HG03575 (cell line): ENCODE measurements at regions not wholly inside any gene's neighbourhood (a gene's known extent, or its start where the extent isn't known, plus 50 kb on each side); places are given as distances from the start of the nearest gene placed in this dataset.
"Not testable (repeated sequence)": the region's sequence is repeated elsewhere in the genome, so short reads cannot be mapped to it uniquely, and the experiment has no call there.

ENCODE experiments used
- ATAC-seq: cut with Tn5 transposase; IDR thresholded peaks from one replicate; pipeline ENCODE4 v1.9.1; 2021; ENCODE audit not compliant: unreplicated experiment, insufficient number of reproducible peaks, low FRiP score; ENCODE audit errors: extremely low read depth

DNA sequence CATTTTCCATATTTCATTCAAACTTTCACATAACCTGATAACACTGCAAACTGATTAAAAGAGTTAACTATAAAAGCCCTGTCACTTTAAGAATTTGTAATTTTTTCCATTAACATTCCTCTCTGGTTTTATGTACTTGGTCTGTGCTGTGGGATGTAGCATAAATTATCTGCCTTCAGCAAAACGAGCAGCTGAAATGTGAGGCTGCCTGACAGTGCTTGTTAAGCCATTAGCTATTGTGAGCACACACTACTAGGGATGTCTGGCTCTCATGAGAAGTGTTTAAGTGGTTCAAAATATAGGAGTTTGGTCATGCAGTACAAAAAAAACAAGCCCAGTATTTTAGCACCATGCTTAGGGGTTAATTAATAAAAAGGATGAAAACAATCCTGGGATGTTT, 63.0 kb downstream of the HOXA1 start:
- ATAC-seq = no peak

DNA sequence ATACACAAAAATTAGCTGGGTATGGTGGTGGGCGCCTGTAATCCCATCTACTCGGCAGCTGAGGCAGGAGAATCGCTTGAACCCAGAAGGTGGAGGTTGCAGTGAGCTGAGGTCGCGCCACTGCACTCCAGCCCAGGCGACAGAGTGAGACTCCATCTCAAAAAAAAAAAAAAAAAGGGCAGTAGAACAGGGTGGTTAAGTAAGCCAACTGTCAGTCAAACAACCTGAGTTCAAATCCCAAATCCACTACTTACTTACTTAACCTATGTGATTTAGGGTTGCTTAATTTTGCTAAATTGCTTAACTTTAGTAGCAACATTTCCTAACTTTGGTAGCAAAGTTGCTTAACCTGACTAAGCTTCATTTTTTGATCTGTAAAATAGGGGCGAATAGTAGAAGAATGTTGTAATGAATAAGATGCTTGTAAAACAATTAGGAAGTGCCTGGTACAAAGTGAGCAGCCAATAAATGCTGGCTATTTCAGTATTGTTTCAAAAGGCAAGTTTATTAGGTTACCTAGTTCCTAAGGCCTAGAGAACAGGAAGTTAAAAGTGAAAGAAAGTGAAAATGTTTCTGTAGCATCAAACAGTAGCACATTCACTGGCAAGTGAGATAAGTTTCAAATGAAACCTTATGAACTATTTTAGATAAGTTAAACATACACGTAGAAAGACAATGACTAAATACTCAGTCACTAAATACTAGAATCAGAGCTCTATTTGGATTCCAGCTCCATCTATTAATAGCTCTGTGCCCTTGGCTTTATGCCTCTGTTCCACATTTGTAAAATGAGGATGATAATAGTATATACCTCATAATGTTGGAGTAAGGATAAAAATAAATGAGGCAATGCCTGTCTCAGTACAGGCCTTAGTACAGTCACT, 64.3 kb downstream of the HOXA1 start:
- ATAC-seq = peak; percentile 50

DNA sequence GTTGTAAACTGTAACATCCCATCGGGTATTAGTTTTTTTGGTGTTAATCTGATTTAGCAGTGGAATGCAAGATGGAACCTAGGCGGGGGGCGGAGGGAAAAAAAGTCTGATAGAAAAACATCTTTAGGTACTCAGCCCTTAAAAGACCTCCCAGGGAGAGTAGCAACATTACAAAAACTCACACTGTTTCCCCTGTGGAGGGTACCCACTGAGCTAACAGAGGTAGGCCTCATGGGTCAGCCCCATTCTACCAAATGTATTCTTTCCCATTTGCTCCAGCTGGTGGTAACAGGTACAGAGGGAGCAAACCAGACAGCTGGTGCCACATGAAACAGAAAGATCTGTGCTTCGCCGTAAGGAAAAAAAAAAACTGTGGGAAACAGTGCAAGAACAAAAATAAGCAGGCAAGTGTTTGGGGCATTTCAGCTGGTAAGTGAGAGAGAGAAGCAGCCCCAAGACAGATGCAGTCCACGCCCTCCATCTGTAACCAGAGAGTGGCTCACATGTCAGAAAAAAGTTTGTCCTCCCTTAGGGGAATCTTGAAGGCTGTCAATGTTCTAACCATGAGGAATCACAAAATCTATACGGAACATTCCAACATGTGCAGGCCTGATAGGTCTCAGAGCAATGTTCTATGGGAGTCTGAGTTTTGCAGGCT, 65.3 kb downstream of the HOXA1 start:
- no peak for ATAC-seq

DNA sequence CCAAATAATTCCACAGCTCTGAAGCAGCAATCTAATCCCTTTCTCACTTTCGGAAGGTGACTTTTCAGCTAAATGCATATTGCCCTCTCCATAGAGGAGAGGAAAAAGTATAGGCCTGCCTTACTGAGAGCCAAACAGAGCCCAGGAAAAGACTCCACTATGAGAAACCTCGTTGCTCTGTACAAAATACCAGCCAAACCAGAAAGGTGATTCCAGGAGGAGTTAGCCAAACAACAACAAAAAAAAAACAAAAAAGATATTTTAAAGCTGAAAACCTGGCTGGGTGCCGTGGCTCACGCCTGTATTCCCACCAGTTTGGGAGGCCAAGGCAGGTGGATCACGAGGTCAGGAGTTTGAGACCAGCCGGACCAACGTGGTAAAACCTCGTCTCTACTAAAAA, 70.5 kb downstream of the HOXA1 start:
- ATAC-seq = no peak

DNA sequence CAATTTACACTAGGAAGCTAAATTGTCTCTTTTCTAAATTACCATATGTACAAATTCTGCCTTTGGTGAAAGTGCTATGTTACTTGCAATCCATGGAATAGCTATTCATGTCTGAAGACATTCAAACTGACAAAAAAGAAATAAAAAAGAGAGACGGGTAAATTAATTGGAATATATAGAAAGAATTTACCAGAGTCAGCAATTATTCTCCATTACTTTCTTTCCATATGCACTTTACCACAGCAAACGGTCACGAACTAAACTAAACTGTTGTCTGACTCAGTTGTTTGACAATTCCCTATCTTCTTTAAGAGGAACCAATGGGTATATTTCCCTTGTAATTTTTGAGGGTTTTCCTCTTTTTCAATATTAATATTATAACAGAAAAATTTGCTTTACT, 85.7 kb downstream of the HOXA1 start:
- ATAC-seq = no peak

DNA sequence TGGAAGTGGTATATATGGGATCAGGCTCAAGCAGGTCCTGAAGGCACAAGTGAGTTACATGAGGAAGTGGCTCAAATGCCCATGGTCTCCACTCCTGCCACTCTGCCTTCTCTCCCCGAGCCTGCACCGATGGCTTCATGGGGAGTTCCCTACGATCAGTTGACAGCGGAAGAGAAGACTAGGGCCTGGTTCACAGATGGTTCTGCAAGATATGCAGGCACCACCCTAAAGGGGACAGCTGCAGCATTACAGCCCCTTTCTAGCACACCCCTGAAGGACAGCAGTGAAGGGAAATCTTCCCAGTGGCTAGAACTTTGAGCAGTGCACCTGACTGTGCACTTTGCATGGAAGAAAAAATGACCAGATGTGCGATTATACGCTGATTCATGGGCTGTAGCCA, 95.3 kb downstream of the HOXA1 start:
- ATAC-seq = no peak

DNA sequence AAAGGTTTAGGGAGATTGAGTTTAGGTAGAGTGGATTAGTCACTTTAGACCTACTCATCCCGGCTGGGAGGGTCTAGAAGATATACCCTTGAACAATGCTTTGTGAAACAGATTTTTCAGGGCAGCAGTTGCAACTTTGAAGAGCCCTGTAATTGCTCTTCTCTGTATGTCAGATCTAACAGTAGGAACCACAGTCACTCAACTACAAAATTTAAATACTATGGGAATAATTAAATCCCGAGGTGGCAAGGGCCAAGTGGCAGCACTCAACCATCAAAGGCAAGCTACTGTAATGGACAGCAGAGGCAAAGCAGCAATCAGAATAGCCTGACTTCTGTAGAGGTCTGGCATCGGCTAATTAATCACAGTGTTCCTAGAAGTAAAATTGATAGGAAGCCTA, 97.5 kb downstream of the HOXA1 start:
- ATAC-seq = not testable (repeated sequence)

DNA sequence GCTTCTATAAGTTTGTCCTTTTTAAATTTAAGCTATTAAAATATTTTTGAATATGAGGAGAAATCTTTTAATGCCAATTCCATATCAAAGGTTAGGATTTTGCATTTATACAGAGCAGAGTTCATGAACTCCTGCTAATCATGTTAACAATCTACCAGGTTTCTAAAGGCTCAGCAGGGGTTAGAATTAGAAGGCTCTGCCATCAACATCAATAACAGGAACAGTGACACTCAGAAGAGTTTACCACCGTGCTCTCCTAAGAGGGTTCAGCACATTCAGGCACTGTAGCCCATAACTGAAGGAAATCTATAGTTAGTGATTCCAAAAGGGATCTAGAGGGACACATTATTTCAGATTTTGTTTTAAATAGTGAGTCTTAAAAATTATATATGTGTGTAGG, 100.1 kb downstream of the HOXA1 start:
- no peak for ATAC-seq

DNA sequence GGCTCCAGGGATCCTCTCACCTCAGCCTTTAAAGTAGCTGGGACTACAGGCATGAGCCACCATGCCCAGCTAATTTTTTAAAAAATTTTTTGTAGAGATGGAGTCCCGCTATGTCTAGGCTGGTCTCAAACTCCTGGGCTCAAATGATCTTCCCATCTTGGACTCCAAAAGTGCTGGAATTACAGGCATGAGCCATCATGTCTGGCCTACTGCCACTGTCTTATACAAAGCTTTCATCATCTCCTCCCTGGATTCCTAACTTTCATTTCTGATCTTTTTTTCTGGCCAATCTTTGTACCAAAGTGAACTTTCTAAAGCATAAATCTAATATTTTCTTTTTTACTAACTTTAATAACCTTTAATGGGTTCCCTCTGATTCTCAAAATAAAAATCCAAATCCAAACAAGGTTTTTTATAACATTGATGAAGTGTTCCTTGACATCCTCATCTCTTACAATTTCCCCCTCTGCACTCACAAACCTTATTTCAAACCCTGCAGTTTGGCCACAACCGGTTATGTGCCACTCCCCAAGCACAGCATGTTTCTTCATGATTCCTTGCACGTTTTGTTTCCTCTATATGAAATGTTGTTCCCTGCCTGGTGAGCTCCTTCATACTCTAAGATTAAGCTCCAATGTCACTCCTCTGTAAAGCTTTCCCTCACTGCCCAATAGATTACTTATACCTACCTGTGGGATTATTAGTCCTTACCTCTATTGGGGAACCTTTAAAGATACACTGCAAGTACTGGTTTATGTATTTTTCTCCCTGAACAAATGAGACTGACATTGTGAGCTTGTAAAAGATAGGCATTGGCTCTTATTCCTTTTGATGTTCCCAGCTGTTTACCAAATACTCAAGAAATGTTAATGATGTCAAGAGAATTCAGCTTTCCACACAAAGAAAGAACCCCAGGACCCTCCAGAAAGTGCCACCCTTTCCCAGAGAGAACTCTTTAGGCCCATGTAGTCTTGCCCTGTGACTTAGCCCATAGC, 101.7 kb downstream of the HOXA1 start:
- ATAC-seq = no peak

DNA sequence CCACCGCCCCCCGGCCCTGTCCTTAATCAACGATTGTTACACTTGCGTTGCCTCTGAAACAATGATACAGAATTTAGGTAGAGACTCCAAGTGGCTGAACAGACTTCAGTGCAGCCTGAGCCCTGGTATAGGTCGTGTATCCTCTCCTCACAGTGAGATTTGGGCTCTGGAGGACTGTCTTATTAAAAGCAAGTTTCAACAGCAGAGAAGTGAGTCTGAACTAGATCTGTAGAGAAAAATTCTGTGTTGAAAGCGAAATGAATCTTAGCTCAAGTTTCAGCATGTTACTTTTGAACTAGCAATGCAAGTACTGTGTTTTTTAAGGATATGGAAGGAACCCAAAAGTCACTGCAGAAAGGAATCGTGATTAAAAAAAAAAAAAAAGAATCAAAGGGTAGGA, 103.1 kb downstream of the HOXA1 start:
- ATAC-seq = no peak

DNA sequence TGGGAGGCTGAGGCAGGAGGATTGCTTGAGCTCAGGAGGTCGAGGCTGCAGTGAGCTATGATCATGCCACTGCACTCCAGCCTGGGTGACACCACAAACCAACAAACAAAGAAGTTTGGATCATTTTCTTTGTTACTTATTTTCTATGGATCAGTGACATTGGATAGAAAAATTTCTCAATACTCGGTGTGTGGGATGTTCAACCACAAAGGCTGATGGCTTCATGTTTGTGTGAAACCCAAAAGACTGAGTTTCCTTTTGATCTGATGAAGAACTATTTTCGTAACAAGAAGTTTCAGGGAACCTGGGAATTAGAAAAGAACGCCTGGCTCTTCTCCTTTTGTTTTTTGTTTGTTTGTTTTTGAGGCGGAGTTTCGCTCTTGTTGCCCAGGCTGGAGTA, 104.0 kb downstream of the HOXA1 start:
- no peak for ATAC-seq

DNA sequence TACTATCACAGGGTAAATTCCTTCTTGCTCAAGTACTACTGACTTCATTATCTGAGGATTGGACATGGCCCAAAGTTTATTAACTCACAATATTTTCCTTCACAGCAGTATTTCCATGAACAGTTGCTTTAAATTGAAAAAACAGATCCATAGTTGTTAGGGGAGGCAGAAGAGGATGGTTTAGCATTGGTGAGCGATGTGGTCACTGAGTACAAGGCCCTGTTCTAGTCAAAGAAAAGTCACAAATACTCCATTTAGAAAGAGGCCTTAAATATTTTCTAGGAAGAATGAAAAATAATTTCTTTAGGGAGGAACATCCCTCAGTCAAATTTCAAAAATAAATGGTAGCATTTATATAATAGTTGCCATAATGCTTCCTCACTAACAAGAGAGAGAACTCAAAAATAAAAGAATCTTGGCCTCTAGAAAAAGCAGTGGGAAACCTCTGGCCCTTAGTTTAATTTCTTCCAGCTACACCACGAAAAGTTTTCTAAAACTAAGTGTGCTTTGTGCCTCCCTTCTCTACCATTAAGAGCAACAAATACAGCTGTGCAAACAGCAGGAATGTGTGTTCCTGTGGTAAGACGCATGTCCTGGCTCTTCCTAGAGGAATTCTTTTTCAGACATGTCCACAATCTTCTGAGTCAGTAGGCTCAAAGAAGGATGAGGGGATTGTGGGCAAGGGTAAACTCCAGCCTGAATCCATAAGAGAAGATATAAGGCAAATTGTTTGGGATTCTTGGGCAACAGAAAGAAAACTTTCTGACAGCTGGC, 105.7 kb downstream of the HOXA1 start:
- no peak for ATAC-seq

DNA sequence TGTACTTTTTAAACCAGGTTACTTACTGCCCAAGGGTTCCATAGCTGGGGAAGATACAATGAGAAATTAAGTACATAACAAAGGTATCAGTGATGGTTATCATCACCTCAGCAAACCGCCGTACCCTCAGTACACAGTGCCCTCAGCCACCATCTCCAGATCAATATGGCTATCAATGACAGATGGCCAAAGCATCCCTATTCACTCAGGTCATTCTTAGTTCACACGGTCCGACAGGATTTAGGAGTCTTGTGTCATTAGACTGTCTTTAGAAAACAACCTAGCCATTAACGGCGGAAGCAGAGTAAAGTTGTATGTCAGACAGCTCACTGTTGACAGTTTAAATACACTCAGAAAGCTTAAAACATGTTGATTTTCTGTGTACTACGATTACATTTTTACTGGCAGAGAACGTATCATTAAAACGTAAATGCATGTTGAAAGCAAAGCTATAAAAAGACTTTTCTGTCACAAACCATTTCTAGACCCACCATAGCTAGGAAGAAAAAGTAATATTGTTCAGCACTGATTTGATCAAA, 106.9 kb downstream of the HOXA1 start:
- no peak for ATAC-seq

DNA sequence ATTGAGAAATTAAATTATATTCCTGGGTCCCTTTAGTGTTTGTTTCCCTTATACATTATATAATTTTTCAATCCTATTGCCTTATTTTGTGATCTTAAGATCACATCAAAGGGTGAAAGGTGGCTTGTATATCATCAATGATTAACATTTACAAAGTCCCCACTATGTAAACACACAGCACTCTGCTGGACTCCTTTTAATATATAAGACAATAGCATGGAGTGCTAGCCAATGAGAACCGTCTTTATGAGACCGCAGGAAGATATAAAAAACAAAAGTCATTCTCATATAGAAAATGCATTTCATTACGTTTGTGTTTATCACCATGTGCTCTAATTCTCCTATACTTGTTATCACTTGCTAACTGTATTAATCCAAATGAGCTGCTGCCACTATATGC, 108.5 kb downstream of the HOXA1 start:
- ATAC-seq = no peak

DNA sequence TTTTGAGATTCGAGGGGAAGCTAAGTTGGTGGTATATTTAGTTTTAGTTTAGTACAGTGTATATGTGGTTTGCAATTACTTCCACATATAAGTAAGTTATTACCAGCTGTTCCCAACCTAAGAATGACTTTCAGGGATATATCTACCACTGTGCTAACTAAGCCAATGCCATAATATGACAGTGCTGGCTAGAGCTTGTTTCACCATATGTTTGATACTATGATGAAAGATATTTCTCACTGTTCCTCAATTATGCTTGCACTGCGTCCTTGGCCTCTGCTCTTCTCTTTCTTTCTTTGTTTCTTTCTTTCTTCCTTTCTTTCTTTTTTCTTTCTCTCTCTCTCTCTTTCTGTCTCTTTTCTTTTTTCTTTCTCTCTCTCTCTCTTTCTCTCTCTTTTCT, 113.8 kb upstream of the SKAP2 start:
- no peak for ATAC-seq

DNA sequence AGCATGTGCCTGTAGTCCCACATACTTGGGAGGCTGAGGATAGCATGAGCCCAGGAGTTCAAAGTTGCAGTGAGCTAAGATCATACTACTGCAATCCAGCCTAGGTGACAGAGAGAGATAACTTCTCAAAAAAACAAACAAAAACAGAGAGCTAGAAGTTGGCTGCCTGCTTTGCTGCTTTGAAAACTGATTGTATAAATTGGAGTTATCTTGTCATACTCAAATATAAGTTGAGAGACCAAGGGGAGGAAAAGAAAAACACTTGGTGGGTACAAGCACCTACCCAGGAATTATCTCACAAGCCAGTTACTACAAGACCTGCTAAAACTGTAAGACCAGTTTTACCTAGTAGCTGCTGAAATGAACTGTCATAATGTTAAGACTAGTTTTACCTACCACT, 112.5 kb upstream of the SKAP2 start:
- no peak for ATAC-seq

DNA sequence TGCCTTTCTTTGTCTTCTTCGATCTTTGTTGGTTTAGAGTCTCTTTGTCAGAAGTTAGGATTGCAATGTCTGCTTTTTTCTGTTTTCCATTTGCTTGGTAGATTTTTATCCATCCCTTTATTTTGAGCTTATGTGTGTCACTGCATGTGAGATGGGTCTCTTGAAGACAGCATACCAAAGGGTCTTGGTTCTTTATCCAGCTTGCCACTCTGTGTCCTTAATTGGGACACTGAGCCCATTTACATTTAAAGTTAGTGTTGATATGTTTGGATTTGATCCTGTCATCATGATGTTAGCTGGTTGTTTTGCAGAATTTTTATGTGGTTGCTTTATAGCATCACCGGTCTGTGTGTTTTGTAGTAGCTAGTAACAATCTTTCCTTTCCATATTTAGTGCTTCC, 107.5 kb upstream of the SKAP2 start:
- not testable (repeated sequence) for ATAC-seq

DNA sequence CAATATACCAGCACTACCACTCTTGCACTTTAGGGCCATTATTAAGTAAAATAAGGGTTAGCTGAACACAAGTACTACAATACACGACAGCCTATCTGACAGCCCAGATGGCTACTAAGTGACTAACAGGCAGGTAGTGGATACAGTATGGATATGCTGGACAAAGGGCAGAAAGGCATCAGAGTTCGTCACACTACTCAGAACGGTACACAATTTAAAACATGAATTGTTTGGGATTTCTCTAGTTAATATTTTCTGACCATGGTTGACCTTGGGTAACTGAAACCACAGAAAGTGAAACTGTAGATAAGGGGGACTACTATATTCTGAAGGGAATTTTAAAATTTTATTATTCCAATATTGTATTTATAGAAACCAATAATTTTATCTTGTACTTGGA, 101.3 kb upstream of the SKAP2 start:
- ATAC-seq = no peak
